IPS-18c (cell line): ENCODE measurements at regions not wholly inside any gene's neighbourhood (a gene's known extent, or its start where the extent isn't known, plus 50 kb on each side); places are given as distances from the start of the nearest gene placed in this dataset.
"Not testable (repeated sequence)": the region's sequence is repeated elsewhere in the genome, so short reads cannot be mapped to it uniquely, and the experiment has no call there.

ENCODE experiments used
- H3K4me3 ChIP-seq: 2 replicates; pipeline ENCODE4 v1.7.0; 2013; ENCODE audit warnings: low read depth, mild to moderate bottlenecking, low read length, moderate library complexity; ENCODE audit not compliant: insufficient read depth
- H3K9me3 ChIP-seq: one replicate; pipeline ENCODE4 v1.6.1; 2013; ENCODE audit warnings: mild to moderate bottlenecking, low read length, moderate library complexity; ENCODE audit not compliant: control insufficient read depth, insufficient read depth

DNA sequence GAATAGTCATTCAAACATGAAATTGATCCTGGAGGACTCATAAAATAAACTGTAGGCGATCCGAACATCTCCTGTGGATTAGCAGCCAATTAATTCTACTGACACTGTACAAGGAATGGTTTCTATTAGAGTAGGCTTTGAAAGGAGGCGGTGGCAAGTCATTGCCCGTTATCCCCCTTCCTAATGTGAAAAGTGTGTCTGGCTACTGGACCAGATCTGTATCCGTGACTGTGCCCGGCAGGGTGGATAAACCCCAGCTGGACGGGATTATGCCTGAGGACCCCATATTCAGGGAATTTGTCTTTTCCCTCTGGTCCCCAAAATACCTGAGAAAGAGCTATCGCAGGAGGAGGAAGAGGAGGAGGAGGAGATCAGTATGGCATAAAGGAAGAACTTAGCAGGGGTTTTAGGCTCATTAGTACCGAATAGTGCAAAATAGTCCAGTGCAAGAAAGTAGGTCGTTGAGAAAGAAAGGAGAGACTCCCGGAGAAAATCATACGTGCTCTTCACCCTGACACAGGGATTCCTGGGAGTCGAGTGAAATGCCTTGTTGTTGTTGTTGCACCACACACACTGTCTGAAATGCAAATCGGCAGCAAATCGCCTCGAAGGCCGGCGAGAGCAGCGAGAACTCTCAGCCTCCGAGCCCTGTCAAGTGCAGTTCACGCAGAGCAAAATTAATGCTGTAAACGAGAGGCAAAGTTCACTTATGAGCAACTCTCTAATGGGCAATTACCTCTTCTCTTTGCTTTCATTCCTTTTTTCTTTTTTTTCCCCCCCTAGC lies 178.9 kb upstream of the ARID1B start:
- H3K9me3 ChIP-seq, result no peaks in the 10 kb centered on the region

DNA sequence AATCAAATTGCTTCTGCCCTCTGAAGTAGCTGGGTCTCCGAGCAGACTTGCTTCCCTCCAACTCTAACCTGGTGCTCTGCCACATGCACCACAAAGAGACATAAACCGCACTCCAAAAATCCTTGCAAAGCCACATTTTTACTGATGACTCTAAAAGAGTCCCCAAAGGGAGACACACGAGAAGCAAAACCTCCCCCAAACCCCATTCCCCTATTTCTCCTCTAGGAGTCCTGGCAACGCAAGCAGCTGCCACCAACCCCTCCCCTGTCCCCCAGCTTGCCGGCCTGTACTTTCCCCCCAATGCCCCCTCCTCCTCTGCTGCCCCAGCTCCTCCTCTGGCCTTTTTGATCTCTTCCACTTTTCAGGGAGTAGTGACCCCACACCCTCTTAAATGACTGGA lies 180.1 kb upstream of the ARID1B start:
- no peaks in the 10 kb centered on the region for H3K9me3 ChIP-seq
- H3K4me3 ChIP-seq, result no peak overlapping the region

More for the DNA sequence above, 178.9 kb upstream of the ARID1B start:
- H3K4me3 ChIP-seq, result no peak overlapping the region

DNA sequence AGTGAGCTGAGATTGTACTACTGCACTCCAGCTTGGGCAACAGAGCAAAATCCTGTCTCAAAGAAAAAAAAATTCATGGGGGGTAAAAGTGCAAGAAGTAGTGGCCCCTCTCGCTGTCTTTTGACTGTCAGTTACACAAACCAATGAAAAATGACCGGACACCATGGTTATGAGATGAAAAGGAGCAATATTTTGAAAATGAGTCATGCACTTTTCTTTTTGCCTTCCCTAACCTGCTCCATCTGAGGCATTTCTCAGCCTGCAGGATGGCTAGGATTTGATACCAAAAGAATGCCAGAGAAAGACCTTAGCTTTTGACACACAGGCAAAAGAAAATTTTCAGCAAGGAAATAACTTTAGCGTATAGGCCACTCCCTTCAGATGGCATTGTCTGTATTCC lies 181.7 kb upstream of the ARID1B start:
- H3K9me3 ChIP-seq, result no peaks in the 10 kb centered on the region
- H3K4me3 ChIP-seq, result no peak overlapping the region

DNA sequence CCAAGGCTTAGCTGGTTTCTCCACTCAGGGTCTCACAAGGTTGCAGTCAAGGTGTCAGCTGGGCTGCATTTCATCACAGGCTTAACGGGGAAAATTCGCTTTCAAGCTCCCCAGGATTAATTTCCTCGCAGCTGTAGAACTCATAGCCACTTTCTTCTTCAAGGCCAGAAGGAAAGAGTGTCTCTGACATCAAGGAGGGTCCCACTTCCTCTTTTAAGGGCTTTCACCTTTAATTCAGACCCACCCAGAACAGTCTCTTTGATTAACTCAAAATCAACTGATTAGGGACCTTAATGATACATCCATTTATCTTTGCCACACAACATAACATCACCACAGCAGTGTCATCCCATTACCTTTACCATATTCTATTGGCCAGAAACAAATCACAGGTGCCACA lies 183.3 kb upstream of the ARID1B start:
- Histone ChIP-seq H3K4me3 (no peak overlapping the region), H3K9me3 (no peaks in the 10 kb centered on the region)

DNA sequence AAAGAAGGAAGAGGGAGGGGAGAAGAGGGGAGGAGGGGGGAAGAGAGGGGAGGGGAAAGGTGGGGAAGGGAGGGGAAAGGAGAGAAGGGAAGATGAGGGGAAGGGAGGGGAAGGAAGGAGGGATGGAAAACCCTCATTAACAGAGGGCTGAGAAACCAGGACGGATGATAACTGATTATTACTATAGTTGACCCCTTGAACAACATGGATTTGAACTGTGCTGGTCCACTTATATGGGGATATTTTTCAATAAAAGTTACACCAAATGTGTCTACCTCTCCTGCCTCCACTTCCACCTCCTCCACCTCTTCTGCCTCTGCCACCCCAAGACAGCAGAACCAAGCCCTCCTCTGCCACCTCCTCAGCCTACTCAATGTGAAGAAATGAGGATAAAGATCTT lies 184.1 kb upstream of the ARID1B start:
- H3K4me3 ChIP-seq, result no peak overlapping the region
- no peaks in the 10 kb centered on the region for H3K9me3 ChIP-seq

DNA sequence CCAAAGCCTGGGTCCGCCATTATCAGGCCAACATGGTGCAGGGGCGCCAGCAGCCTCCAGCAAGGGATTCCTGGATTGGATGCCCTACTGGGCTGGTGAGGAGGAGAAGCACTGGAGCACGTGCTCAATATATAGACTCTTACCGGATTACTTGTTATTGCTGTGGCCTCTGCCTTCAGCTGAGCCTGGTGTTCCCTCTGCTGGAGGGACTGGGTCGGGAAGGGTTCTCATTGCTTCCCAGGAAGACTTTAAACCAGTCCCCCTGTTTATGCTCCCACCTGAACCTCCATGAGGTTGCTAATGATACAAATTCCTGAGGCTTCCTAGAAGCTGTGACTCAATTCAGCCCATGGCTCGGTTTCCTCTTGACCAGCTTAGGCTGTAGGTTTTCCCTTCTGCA lies 186.7 kb upstream of the ARID1B start:
- Histone ChIP-seq H3K4me3 (no peak overlapping the region), H3K9me3 (no peaks in the 10 kb centered on the region)

DNA sequence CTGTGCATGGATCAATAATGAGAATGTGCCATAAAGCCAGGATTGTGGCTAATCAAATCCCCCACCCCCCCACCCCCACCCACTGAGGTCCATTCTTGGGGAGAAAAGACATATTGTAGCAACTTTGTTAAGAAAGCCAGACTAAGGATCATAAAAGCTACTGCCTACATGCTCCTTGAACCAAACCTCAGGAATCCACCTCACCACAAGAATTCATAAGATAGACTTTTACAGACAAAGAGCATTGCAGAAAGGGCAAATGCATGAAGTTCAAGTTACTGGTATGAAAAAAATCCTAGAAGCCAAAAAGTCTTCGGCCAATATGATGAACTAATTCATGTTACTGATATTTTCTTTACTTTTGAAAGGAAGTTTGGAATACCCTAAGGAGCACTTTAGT lies 187.9 kb upstream of the ARID1B start:
- no peaks in the 10 kb centered on the region for H3K9me3 ChIP-seq
- no peak overlapping the region for H3K4me3 ChIP-seq

DNA sequence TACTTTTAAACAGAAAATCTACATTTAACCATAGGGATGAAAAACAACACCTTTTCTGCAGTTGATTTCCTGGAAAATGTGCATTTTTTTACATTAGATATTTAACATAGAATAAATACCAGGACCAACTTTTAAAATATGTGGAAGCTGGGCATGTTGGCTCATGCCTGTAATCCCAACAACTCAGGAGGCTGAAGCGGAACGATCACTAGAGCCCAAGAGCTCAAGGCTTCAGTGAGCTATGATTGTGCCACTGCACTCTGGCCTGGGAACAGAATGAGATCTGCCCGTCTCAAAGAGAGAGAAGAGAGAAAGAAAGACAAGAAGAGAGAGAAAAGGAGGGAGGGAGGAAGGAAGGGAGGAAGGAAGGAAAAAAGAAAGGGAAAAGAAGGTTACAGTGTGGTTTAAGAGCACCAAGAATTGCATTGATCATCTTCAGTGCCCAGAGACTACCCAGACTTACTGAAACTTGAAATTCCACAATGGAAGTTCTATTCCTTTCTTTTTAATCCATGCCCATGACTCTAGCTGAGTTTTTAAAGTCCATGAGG lies 189.4 kb upstream of the ARID1B start:
- Histone ChIP-seq H3K4me3 (no peak overlapping the region), H3K9me3 (peaks cover 2% of the 10 kb centered on the region)

DNA sequence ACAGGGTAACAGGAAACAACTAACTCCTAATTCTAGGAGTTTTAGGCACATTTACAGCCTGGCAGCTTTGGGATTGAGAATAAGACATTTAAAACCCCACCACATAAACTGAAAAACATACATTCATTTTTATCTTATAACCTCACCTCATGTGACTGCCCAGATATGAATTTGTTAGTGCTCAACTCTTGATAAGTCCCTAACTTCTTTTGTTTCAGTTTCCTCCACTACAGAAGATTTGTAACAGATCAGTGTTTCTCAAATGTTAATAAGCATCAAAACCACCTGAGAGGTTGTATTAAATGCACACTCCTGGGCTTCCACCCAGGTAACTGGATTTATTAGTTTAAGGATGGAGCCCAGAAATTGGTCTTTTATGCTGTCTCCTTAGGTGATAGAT lies 190.1 kb upstream of the ARID1B start:
- Histone ChIP-seq H3K9me3 (peaks cover 2% of the 10 kb centered on the region), H3K4me3 (no peak overlapping the region)

DNA sequence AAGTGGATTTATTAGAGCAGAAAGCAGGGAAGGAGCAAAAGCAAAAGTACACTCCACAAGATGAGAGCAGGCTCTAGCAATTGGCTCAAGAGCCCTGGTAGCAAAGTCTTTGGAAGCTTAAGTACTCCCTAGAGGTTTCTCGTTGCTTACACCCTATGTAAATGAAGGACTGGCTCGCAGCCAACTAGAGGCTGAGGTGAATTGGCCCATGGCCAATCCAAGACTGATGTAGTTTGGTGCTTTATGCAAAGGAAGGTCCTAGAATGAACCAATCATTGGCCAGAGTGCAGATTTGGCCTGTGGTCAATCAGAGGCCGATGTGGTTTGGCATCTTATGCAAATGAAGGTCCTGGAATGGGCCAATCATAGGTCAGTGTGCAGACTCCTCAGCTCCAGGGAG lies 191.3 kb upstream of the ARID1B start:
- H3K9me3 ChIP-seq, result peaks cover 2% of the 10 kb centered on the region
- H3K4me3 ChIP-seq, result no peak overlapping the region

DNA sequence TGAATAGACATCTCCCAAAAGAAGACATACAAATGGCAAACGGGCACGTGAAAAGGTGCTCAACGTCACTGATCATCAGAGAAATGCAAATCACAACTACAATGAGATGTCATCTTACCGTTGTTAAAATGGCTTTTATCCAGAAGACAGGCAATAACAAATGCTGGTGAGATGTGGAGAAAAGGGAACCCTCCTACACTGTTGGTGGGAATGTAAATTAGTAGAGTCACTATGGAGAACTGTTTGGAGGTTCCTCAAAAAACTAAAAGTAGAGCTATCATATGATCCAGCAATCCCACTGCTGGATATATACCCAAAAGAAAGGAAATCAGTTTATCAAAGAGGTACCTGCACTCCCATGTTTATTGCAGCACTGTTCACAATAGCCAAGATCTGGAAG lies 193.1 kb upstream of the ARID1B start:
- not testable (repeated sequence) for H3K9me3 ChIP-seq, H3K4me3 ChIP-seq

DNA sequence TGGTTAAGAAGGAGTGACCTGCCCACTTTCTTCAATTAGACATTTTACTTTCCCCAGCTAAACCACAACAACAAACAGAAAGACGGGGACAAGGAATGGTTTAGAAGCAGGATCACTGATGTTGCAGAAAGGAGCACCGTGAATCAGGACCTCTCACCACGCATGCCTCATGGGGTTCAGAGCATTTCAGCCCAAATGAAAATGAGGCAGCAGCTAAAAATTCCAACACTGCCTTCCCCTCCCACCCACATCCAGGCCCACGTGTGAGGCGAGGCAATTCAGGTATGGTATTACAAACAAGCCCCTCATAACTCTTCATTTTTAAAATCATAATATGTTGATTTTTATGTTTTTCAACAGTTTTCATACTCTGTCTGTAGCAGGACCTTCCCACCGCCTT lies 194.1 kb upstream of the ARID1B start:
- H3K9me3 ChIP-seq, result peaks cover 2% of the 10 kb centered on the region
- H3K4me3 ChIP-seq, result no peak overlapping the region

DNA sequence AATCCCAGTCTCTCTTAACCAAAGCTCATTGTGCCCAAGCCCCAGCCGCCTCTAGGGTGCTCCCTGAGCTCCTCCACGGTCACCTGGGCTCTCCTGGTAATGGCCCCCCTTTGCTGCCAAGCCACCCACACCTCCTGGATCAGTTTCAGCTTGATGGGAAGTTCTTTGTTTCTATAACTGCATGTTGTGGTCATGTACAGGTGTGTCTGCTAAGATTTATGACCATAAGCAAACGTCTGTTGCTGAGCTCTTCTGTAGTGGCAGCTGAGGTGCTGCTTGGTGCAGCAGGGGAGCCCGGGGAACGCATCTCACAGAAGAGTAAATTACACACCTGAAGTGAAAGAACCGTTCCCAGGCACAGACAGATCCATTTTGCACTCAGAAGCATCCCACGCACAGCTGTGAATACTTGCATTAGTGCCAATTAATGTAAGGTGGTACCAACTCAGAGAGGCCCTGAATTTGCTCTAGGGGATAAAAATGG lies 194.6 kb upstream of the ARID1B start:
- no peak overlapping the region for H3K4me3 ChIP-seq

DNA sequence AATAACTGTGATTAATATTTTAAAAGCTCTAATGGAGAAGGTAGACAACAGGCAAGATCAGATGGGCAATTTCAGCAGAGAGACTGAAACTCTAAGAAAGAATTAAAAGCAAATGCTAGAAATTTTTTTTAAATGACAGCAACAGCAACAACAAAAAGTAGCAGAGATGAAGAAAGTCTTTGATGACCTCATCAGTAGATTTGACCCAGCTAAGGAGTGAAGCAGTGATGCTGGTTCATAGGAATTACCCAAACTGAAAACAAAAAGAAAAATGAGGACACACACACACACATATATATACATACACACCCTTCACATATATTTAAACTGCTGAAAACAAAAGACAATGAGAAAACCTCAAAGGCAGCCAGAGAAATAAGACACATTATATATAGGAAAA lies 197.6 kb upstream of the ARID1B start:
- Histone ChIP-seq H3K9me3 (peaks cover 7% of the 10 kb centered on the region), H3K4me3 (no peak overlapping the region)

More for the DNA sequence above, 194.6 kb upstream of the ARID1B start:
- peaks cover 5% of the 10 kb centered on the region for H3K9me3 ChIP-seq

DNA sequence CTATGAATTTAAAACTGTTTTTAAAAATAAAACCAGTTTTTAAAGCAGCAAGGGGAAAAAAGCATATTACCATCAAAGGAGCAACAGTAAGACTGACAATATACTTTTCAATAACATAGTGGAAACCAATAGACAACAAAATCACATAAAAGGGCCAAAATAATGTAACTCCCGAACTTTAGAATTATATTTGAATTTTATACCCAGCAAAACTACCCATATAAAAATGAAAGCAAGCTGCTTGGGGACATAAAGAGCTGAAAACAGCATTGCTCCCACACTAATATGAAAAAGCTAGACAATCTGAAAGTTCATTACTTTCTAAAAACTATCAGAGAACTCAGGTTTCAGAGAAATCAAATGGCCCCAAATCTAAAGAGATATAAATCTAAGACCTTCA lies 199.4 kb upstream of the ARID1B start:
- Histone ChIP-seq H3K4me3 (no peak overlapping the region), H3K9me3 (peaks cover 5% of the 10 kb centered on the region)

DNA sequence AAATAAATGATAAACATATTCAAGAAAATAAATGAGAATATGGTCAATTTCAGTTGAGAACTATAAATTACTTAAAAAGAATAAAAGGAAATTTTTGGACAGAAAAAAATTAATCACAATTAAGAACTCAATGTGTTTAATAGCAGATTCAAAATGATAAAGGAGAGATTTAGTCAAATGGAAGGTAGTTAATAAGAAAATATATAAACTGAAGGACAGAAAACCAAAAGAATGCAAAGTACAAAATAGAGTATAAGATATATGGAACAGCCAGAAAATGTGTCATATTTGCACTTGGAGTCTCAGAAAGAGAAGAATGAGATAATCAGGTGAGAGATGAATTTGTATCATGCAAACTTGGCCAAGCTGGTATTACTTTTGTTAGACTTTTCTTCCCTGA lies 201.8 kb upstream of the ARID1B start:
- Histone ChIP-seq H3K4me3 (no peak overlapping the region), H3K9me3 (peaks cover 5% of the 10 kb centered on the region)

DNA sequence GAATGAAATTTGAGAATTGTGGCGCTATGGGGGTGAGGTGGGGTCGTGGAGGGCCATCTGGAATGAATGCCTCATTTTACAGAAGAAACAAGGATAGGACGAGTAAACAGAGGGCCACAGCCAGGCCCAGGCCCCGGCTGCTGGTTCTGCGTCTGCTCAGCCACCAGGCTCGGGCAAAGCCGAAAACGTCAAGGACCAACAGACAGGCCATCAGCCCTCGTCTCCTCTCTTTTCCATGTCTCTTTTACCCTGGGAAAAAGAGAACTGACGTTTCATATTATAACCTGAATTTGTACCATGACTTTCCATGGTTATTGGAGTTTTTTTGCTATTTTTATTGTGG lies 212.4 kb upstream of the ARID1B start:
- H3K9me3 ChIP-seq, result no peaks in the 10 kb centered on the region
- no peak overlapping the region for H3K4me3 ChIP-seq

DNA sequence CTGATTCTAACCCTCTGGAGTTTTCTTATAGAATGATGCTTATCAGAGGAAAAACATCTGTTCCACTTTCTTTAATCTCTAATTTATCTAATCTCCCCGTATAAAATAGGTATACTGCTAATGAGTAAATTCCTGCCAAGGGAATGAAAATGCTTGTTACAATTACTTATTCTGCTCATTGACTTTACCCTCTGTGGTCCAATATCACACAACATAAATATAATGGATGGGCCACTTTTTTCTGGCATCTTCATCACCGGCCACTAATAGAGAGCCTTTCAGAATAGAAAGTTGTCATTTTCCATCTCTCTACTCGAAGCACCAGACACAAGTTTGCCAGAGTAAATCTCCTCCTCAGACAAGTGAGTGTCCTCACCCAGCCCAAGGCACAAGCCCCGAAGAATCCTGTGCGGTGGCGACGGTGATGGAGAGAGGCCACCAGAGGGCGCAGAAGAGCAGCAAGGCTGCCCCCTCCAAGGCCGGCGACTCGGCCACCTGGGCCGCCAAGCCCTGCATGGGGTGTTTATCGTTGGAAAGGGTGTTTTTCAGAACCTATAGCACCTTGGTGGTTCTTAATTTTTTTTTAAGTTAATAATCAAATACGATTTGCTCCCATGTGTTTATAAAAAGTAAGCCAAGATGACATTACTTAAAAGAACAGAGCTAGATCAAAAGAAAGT lies 212.9 kb upstream of the ARID1B start:
- no peak overlapping the region for H3K4me3 ChIP-seq
- no peaks in the 10 kb centered on the region for H3K9me3 ChIP-seq
